Spinal cord (tissue), 9 donors: ENCODE measurements at regions not wholly inside any gene's neighbourhood (a gene's known extent, or its start where the extent isn't known, plus 50 kb on each side); places are given as distances from the start of the nearest gene placed in this dataset.
A peak's percentile ranks its signal among the peaks of the same experiment; 100 is the strongest.

Experiments used
- DNase-seq, 6 donors: peaks; one replicate each; pipeline versions ENCODE4 v3.0.0 to v3.0.0-alpha.2; 2013 to 2015; ENCODE audit warnings: low spot score in 6 of 6, low read depth in 4 of 6
- H3K27ac ChIP-seq: one replicate; pipeline ENCODE4 v1.5.1; 2013; ENCODE audit warnings: low read depth, low read length, control low read depth
- H3K27me3 ChIP-seq: one replicate; pipeline ENCODE4 v1.6.1; 2013; ENCODE audit warnings: low read length; ENCODE audit not compliant: control insufficient read depth, insufficient read depth
- H3K36me3 ChIP-seq: one replicate; pipeline ENCODE4 v1.6.1; 2013; ENCODE audit warnings: low read length; ENCODE audit not compliant: control insufficient read depth, insufficient read depth
- H3K4me1 ChIP-seq: one replicate; pipeline ENCODE4 v1.6.1; 2013; ENCODE audit warnings: low read length; ENCODE audit not compliant: control insufficient read depth, insufficient read depth
- H3K4me3 ChIP-seq: one replicate; pipeline ENCODE4 v1.5.1; 2013; ENCODE audit warnings: low read depth, low read length, control low read depth
- H3K9me3 ChIP-seq: one replicate; pipeline ENCODE4 v1.6.1; 2013; ENCODE audit warnings: low read length; ENCODE audit not compliant: control insufficient read depth, insufficient read depth
- WGBS: methylation state at CpG from one replicate; pipeline ENCODE4 v1.1.5; 2013; ENCODE audit warnings: missing lambda C conversion rate; ENCODE audit not compliant: insufficient coverage; 5-methylcytosine and 5-hydroxymethylcytosine counted together
- donor health status: healthy.

DNA sequence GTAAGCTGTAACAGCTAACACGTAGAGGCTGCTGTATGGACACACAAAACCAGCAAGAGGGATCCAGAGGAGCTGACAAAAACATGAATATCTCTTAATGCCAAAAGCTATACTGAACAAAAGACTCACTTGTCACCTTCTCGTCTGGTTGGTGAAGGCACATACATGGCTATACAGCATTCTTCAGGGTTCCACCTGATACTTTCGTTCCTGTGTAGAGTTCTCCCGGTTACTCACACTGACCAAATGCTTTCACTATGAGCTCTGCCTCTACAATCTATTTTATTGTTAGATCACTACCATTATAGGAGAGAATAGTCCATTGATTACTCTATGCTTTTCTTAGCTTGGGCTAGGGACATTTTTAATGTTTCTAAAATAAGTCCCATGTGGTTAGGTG lies 193.1 kb downstream of the HNMT start:
- WGBS = 88% methylated on average over 1 of the region's 4 CpGs
- H3K27me3 ChIP-seq = no peaks in the 10 kb centered on the region
- no peaks in the 10 kb centered on the region for H3K9me3 ChIP-seq
- DNase-seq = no peak
- no peak overlapping the region for H3K4me3 ChIP-seq
- H3K4me1 ChIP-seq = no peaks in the 10 kb centered on the region
- H3K27ac ChIP-seq = no peak overlapping the region
- H3K36me3 ChIP-seq = no peaks in the 10 kb centered on the region

DNA sequence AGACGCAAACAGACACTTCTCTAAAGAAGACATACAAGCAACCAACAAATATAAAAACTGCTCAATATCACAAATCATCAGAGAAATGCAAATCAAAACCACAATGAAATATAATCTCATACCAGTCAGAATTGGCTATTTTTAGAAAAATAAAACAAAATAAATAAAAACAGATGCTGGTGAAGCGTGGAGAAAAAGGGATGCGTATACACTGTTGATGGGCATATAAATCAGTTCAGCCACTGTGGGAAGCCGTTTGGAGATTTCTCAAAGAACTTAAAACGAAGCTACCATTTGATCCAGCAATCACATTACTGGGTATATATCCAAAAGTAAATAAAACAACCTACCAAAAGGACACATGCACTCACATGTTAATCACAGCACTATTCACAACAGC lies 206.2 kb downstream of the HNMT start:
- WGBS = 80% methylated on average over 1 of the region's 5 CpGs
- no peak for DNase-seq
- H3K9me3 ChIP-seq = peaks cover under 1% of the 10 kb centered on the region
- H3K4me3 ChIP-seq = no peak overlapping the region
- no peak overlapping the region for H3K27ac ChIP-seq
- no peaks in the 10 kb centered on the region for H3K36me3 ChIP-seq
- H3K4me1 ChIP-seq = no peaks in the 10 kb centered on the region
- H3K27me3 ChIP-seq = no peaks in the 10 kb centered on the region

DNA sequence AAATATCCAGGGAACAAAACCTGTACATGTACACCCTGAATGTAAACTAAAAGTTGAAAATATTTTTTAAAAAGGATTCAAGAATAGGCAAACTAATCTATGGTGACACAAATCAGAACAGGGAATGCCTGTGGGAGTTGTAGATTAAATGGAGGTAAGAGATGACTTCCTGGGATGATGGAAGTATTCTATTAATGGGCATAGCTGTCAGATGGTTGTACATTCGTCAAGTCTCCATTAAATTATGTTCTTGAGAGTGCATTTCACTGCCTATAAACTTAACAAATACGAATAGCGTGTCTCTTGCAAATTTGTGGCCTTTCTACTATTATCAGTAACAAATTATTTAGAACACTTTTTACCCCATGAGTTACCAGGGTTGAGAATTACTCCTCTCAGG lies 207.0 kb downstream of the HNMT start:
- H3K36me3 ChIP-seq = no peaks in the 10 kb centered on the region
- no peak for DNase-seq
- no peaks in the 10 kb centered on the region for H3K9me3 ChIP-seq
- no peak overlapping the region for H3K4me3 ChIP-seq
- no CpG with 5 or more reads among the region's 3 CpGs for WGBS
- no peaks in the 10 kb centered on the region for H3K27me3 ChIP-seq
- no peaks in the 10 kb centered on the region for H3K4me1 ChIP-seq
- no peak overlapping the region for H3K27ac ChIP-seq

DNA sequence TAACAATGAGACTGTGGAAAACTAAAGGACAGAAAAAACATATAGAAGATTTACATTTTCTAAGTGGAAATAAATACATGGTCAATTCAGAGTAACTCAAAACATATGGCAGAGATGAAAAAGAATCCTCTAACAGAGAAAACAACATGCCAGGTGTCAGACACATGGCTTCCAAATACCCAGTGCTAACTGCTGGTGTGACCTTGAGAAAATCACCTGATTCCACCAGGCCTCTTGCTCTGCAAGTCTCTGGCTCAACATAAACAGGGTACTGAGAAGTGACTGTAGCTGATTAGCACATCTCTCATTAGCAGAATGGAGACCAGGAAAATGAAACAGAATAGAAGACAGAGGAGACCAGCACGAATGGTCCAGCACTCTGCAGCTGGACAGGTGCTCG lies 210.8 kb downstream of the HNMT start:
- Histone ChIP-seq H3K36me3 (no peaks in the 10 kb centered on the region), H3K9me3 (no peaks in the 10 kb centered on the region), H3K4me3 (no peak overlapping the region), H3K27ac (no peak overlapping the region), H3K4me1 (no peaks in the 10 kb centered on the region), H3K27me3 (no peaks in the 10 kb centered on the region)
- 78% methylated on average over 2 of the region's 2 CpGs for WGBS
- DNase-seq = no peak

DNA sequence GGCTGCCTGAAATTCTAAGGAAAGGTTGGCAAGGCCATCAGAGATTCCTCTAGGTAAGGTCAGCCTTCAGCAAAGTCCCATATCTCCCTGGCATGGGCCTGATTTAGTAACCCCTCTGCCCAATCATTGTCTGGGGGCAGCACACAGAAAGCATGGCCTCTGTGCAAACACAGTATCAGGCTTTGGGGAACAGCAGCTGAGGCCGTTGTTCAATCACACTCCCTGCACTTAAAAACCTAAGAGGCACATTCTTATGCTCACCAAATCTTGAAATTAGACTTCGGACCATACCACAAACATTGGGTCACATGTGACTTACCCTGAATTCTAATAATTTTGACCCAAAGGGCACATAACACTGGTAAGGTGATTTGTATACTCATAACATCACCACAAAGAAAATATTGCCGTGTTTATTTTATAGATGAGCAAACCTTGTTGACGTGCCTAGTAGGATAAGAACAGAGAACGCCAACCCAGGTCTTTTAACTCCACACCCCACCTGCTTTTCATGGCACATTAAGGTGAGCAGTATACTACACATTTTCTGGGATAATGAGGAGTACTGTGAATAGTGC lies 212.7 kb downstream of the HNMT start:
- no peak overlapping the region for H3K4me3 ChIP-seq
- no peaks in the 10 kb centered on the region for H3K27me3 ChIP-seq
- no peaks in the 10 kb centered on the region for H3K36me3 ChIP-seq
- no peak overlapping the region for H3K27ac ChIP-seq
- 93% methylated on average over 2 of the region's 5 CpGs for WGBS
- H3K4me1 ChIP-seq = no peaks in the 10 kb centered on the region
- no peak for DNase-seq
- no peaks in the 10 kb centered on the region for H3K9me3 ChIP-seq

DNA sequence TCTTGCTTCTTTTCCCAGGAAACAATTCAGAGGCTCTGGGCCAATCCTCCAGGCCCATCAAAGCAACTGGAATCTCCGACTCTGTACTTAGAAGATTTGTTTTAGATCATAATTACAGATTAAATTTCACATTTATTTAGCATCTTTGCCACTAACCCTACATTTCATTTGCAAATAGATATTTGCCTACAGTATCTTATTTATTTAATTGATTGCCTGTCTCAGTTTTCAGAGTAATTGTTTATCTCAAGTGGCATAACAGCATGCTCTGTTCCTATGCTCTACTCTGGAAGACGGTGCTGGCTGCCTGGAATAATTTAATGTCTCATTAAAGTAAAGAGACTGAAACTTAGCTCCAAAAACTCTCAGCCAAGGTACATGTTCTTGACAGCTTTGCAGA lies 213.4 kb downstream of the HNMT start:
- no peaks in the 10 kb centered on the region for H3K9me3 ChIP-seq
- H3K36me3 ChIP-seq = no peaks in the 10 kb centered on the region
- no CpG with 5 or more reads among the region's 2 CpGs for WGBS
- no peak for DNase-seq
- H3K27ac ChIP-seq = no peak overlapping the region
- H3K27me3 ChIP-seq = no peaks in the 10 kb centered on the region
- no peaks in the 10 kb centered on the region for H3K4me1 ChIP-seq
- H3K4me3 ChIP-seq = no peak overlapping the region

DNA sequence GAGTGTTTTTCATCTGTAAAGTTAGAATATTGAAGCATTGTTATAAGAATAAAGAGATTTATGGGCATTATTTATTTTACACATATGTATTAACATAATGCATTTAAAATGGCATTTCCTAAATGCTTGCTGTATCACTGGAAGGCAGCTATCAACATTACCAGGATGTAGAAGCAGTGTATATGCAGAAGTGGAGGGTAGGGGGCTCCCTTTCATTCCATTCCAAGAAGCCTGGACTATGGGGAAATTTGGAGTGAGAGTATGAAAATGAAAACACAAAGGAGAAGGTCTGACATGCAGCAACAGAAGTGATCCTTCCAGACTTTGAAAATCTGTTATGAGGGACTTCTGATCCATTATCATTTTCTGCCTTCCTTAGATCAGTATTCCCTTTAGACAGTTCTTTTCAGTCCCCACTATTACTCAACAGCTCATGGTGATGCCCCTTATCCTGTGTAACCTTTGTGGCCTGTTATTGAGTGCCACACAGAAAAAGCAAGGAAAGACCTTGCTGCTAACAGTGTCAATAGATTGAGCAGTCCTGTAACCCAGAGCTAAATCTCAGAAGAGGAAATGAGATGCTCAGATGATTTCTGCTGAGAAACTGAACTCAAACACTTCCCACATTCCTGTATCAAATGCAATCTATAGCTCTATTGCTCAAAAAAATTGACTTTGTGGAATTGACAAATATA lies 216.6 kb downstream of the HNMT start:
- Histone ChIP-seq H3K9me3 (no peaks in the 10 kb centered on the region), H3K4me1 (no peaks in the 10 kb centered on the region), H3K4me3 (no peak overlapping the region), H3K27ac (no peak overlapping the region), H3K27me3 (no peaks in the 10 kb centered on the region), H3K36me3 (no peaks in the 10 kb centered on the region)
- DNase-seq = peak in 2 of 6 donors; percentile 28 to 76

DNA sequence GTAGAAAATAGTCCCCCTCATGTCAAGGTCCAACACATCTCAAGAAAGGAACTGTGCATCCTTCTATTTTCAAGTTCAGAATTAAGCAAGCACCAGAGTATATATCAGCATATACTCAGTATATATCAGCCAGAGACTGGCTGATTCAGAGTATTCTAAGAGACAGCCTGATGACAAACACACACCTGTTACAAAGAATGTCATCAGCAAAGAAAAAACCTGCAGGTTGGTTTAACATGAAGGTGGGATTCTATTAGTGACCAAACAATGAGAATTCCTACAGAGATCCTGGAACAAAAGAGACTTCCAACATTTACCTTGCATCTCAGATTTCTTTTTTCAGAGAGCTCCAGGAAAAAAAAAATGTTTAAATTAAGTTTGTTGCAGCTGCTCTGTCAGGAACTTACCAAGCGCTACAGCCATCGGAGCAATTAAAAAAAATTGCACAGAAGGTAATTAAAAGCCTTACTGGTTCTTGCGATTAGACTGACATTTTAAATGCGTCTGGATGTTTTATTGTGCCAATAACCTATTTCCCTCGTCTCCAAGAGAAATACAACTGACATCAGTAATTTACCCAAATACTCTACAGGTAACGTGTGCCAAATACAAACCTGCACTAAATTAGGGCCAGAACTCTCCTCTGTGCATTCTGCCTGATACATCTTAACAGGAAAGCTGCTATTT lies 218.1 kb downstream of the HNMT start:
- no peaks in the 10 kb centered on the region for H3K27me3 ChIP-seq
- no peaks in the 10 kb centered on the region for H3K9me3 ChIP-seq
- WGBS = 67% methylated on average over 4 of the region's 6 CpGs
- no peak overlapping the region for H3K4me3 ChIP-seq
- no peak overlapping the region for H3K27ac ChIP-seq
- H3K4me1 ChIP-seq = no peaks in the 10 kb centered on the region
- peak in 4 of 6 donors; percentile 17 to 93 (median 56) for DNase-seq
- no peaks in the 10 kb centered on the region for H3K36me3 ChIP-seq

DNA sequence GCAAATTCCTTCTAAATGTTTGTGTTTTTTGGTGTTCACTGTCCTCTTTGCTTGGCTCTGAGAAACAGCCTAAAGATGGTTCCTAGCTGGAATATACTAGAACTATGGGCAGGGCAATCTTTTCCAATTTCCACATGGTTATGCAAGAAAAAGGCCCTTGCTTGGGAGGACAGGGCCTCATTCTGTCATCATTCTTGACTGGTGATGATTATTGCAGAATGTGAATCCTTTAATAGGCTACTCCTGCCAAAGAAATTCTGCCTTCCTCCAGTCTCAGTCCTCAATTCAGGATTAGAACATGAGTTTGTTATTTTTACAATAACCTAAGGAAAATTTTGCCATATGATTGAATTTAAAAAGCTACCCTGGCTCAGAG lies 218.7 kb downstream of the HNMT start:
- Histone ChIP-seq H3K9me3 (no peaks in the 10 kb centered on the region), H3K27ac (no peak overlapping the region)

DNA sequence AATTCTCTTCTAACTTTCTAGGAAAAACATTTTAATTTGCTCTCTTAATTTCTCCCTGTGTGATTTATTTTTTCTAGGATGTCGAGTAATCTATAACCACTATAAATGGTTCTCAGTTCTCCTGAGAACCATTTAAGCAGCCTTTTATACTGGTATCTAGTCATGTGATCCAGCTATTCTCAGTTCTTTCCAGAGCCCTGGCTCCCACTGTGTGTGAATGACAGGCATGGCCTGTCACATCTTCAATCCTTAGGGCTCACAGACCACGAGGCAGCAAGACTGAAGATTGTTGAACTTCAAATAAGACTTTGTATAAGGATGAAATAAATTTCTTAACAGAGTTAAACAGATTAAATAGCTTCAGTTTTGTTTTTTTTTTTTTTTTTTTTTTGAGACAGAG lies 219.4 kb downstream of the HNMT start:
- peak in 2 of 6 donors; percentile 14 to 31 for DNase-seq
- H3K4me3 ChIP-seq = no peak overlapping the region
- no CpG with 5 or more reads among the region's 2 CpGs for WGBS

More for the DNA sequence above, 218.7 kb downstream of the HNMT start:
- Histone ChIP-seq H3K4me3 (no peak overlapping the region), H3K36me3 (no peaks in the 10 kb centered on the region), H3K4me1 (no peaks in the 10 kb centered on the region), H3K27me3 (no peaks in the 10 kb centered on the region)
- DNase-seq = no peak

More for the DNA sequence above, 219.4 kb downstream of the HNMT start:
- no peaks in the 10 kb centered on the region for H3K27me3 ChIP-seq
- H3K9me3 ChIP-seq = no peaks in the 10 kb centered on the region
- no peak overlapping the region for H3K27ac ChIP-seq
- H3K4me1 ChIP-seq = no peaks in the 10 kb centered on the region
- H3K36me3 ChIP-seq = no peaks in the 10 kb centered on the region
